Loucy (cell line): ENCODE measurements at regions not wholly inside any gene's neighbourhood (a gene's known extent, or its start where the extent isn't known, plus 50 kb on each side); places are given as distances from the start of the nearest gene placed in this dataset.

Experiments
- H2AFZ ChIP-seq: fragments of 200-600 bp; sonication (generic); 2 replicates; pipeline ENCODE4 v1.6.0; 2016; ENCODE audit warnings: antibody characterized with exemption, mild to moderate bottlenecking, low read length, moderate library complexity
- H3F3A ChIP-seq: fragments of 200-600 bp; 2 replicates; pipeline ENCODE4 v1.6.0; 2016; ENCODE audit warnings: antibody characterized with exemption, low read depth, mild to moderate bottlenecking
- H3K27me3 ChIP-seq: fragments of 200-600 bp; sonication (generic); 2 replicates; pipeline ENCODE4 v1.6.1; 2014; ENCODE audit warnings: low read length, mild to moderate bottlenecking; ENCODE audit not compliant: insufficient read depth, poor library complexity, severe bottlenecking
- H3K36me3 ChIP-seq: fragments of 200-600 bp; sonication (generic); 2 replicates; pipeline ENCODE4 v1.6.1; 2016; ENCODE audit warnings: low read length; ENCODE audit not compliant: insufficient read depth
- H3K4me1 ChIP-seq: fragments of 200-600 bp; sonication (generic); 2 replicates; pipeline ENCODE4 v1.5.1; 2014; ENCODE audit warnings: low read length, mild to moderate bottlenecking; ENCODE audit not compliant: insufficient read depth, poor library complexity, severe bottlenecking
- H3K4me2 ChIP-seq: fragments of 200-600 bp; sonication (generic); 2 replicates; pipeline ENCODE4 v1.6.0; 2014; ENCODE audit warnings: antibody characterized with exemption, low read length, low read depth, mild to moderate bottlenecking; ENCODE audit not compliant: poor library complexity, severe bottlenecking
- H3K4me3 ChIP-seq: fragments of 200-600 bp; sonication (generic); 2 replicates; pipeline ENCODE4 v1.5.1; 2014; ENCODE audit warnings: low read length, mild to moderate bottlenecking, mixed read lengths; ENCODE audit not compliant: poor library complexity, severe bottlenecking
- H3K79me2 ChIP-seq: fragments of 200-600 bp; sonication (generic); 2 replicates; pipeline ENCODE4 v1.6.1; 2014; ENCODE audit warnings: low read length; ENCODE audit not compliant: insufficient read depth
- H3K9ac ChIP-seq: fragments of 200-600 bp; sonication (generic); 2 replicates; pipeline ENCODE4 v1.6.0; 2014; ENCODE audit warnings: mild to moderate bottlenecking, low read depth, low read length, moderate library complexity; ENCODE audit not compliant: poor library complexity, severe bottlenecking
- H3K9me2 ChIP-seq: fragments of 200-600 bp; sonication (generic); replicated peaks from 2 replicates; pipeline ENCODE4 v1.6.1; 2016; ENCODE audit warnings: low read depth, low read length, mixed read lengths
- H3K9me3 ChIP-seq: fragments of 200-600 bp; sonication (generic); 2 replicates; pipeline ENCODE4 v1.6.1; 2014; ENCODE audit warnings: mild to moderate bottlenecking, antibody characterized with exemption, low read length, low read depth; ENCODE audit not compliant: insufficient read depth
- H4K20me1 ChIP-seq: fragments of 200-600 bp; sonication (generic); 2 replicates; pipeline ENCODE4 v1.6.0; 2014; ENCODE audit warnings: antibody characterized with exemption, low read length, mild to moderate bottlenecking; ENCODE audit not compliant: insufficient read depth, poor library complexity, severe bottlenecking
- EZH2phosphoT487 ChIP-seq: fragments of 200-600 bp; IDR thresholded peaks from 2 replicates; pipeline ENCODE4 v1.6.1; 2018; ENCODE audit warnings: antibody characterized with exemption, mild to moderate bottlenecking, moderate library complexity, borderline replicate concordance
- TF ChIP-seq, protein P1 (sequence below): fragments of 200-600 bp; sonication (generic); conservative IDR thresholded peaks from 2 replicates; pipeline ENCODE4 v1.5.1; 2014; ENCODE audit warnings: mild to moderate bottlenecking, antibody characterized with exemption, low read length

DNA sequence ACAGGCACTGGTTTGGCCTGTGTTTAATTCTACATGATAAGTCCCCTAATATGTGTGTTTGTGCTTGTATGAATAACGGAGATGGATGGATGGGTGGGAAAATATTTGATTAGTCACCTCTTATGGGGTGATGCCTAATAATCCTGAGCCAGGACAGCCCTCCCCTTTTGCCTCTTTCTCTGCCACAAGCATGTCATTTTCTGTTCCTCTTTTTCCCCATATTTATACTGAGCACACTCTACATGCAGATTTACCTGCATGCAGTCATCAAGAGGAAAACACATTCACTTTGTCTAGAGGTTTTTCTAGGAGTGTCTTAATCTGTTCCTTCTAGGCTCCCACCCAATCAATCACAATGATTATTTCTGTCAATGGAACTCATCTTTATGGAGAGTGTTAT lies 111.6 kb upstream of the TBX20 start:
- no peak for TF ChIP-seq EZH2phosphoT487
- TF ChIP-seq, protein P1, sequence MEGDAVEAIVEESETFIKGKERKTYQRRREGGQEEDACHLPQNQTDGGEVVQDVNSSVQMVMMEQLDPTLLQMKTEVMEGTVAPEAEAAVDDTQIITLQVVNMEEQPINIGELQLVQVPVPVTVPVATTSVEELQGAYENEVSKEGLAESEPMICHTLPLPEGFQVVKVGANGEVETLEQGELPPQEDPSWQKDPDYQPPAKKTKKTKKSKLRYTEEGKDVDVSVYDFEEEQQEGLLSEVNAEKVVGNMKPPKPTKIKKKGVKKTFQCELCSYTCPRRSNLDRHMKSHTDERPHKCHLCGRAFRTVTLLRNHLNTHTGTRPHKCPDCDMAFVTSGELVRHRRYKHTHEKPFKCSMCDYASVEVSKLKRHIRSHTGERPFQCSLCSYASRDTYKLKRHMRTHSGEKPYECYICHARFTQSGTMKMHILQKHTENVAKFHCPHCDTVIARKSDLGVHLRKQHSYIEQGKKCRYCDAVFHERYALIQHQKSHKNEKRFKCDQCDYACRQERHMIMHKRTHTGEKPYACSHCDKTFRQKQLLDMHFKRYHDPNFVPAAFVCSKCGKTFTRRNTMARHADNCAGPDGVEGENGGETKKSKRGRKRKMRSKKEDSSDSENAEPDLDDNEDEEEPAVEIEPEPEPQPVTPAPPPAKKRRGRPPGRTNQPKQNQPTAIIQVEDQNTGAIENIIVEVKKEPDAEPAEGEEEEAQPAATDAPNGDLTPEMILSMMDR: no peak
- Histone ChIP-seq H3K4me1 (no peaks in the 10 kb centered on the region), H3K9me3 (no peaks in the 10 kb centered on the region), H3K36me3 (no peaks in the 10 kb centered on the region), H3K9me2 (no peaks in the 10 kb centered on the region), H3K4me3 (no peak overlapping the region), H3K79me2 (no peaks in the 10 kb centered on the region), H4K20me1 (no peaks in the 10 kb centered on the region), H3K27me3 (no peaks in the 10 kb centered on the region), H3F3A (no peaks in the 10 kb centered on the region), H3K9ac (no peak overlapping the region), H3K4me2 (no peak overlapping the region), H2AFZ (no peak overlapping the region)

DNA sequence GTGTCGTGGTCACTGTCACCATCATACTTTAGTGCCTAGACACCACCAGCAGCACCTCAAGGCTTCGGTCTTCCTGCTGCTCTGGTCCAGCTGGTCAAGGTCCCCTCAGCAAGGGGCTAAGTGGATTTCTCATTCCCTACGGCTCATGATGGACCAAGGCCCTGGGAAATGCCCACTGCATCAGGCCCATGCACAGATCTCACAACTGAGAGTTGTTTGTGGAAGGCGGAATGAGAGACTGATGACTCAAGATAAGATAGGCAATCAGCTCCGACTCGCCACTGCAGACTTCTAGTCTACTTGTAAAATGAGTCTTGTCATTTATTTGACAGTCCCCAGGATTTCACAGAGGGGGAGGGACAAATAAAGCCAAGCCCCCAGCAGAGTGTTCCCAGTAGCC lies 108.4 kb upstream of the TBX20 start:
- Histone ChIP-seq H3K36me3 (no peaks in the 10 kb centered on the region), H3F3A (no peaks in the 10 kb centered on the region), H3K27me3 (no peaks in the 10 kb centered on the region), H3K9ac (no peak overlapping the region), H3K4me3 (no peak overlapping the region), H3K4me1 (no peaks in the 10 kb centered on the region), H3K79me2 (no peaks in the 10 kb centered on the region), H4K20me1 (no peaks in the 10 kb centered on the region), H3K4me2 (no peak overlapping the region), H3K9me3 (no peaks in the 10 kb centered on the region), H2AFZ (no peak overlapping the region), H3K9me2 (no peaks in the 10 kb centered on the region)
- TF ChIP-seq EZH2phosphoT487: no peak
- TF ChIP-seq, protein P1: no peak

DNA sequence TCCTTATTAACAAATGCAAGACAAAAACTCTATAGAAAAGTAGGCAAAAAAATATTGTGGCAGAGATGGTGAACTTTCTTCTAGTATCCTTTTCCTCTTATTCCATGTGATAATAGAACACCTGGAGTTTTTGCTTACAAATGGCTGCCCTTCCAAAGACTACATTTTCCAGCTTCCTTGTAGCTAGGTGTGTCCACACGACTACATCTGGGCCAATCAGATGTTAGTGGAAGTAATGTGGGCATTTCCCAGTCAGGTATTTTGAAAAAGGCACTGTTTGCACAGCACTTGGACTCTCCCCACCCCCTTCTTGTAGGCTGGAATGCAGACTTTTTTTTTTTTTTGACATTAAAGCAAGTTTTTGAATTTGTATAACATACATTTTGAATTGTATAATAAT lies 105.5 kb upstream of the TBX20 start:
- no peak overlapping the region for H2AFZ ChIP-seq
- TF ChIP-seq, protein P1: no peak
- no peak for TF ChIP-seq EZH2phosphoT487
- H3K4me3 ChIP-seq: no peak overlapping the region
- no peaks in the 10 kb centered on the region for H3K9me2 ChIP-seq
- no peaks in the 10 kb centered on the region for H3F3A ChIP-seq
- no peaks in the 10 kb centered on the region for H3K9me3 ChIP-seq
- H3K4me1 ChIP-seq: no peaks in the 10 kb centered on the region
- H3K79me2 ChIP-seq: no peaks in the 10 kb centered on the region
- H3K9ac ChIP-seq: no peak overlapping the region
- no peaks in the 10 kb centered on the region for H3K36me3 ChIP-seq
- H3K27me3 ChIP-seq: no peaks in the 10 kb centered on the region
- H3K4me2 ChIP-seq: no peak overlapping the region
- no peaks in the 10 kb centered on the region for H4K20me1 ChIP-seq
